Kidney epithelial cell (primary cell): ENCODE measurements at regions not wholly inside any gene's neighbourhood (a gene's known extent, or its start where the extent isn't known, plus 50 kb on each side); places are given as distances from the start of the nearest gene placed in this dataset.
"Not testable (repeated sequence)": the region's sequence is repeated elsewhere in the genome, so short reads cannot be mapped to it uniquely, and the experiment has no call there.

Experiments used
- DNase-seq: peaks from one replicate; pipeline ENCODE4 v3.0.0-alpha.2; 2010; ENCODE audit warnings: low read depth
- H3K27me3 ChIP-seq: 2 replicates; pipeline ENCODE4 v1.6.0; 2011; ENCODE audit warnings: low read length; ENCODE audit not compliant: control insufficient read depth, insufficient read depth
- H3K36me3 ChIP-seq: 2 replicates; pipeline ENCODE4 v1.5.1; 2011; ENCODE audit warnings: low read length; ENCODE audit not compliant: control insufficient read depth, insufficient read depth
- H3K4me3 ChIP-seq: 2 replicates; pipeline ENCODE4 v1.5.1; 2011; ENCODE audit warnings: low read depth, mild to moderate bottlenecking, control low read depth, low read length
- CTCF ChIP-seq: IDR thresholded peaks from 2 replicates; pipeline ENCODE4 v1.5.1; 2011; ENCODE audit warnings: mild to moderate bottlenecking, moderate library complexity, low read length, control low read depth, inconsistent platforms; ENCODE audit not compliant: insufficient read depth, poor library complexity, severe bottlenecking

- no peaks in the 10 kb centered on the region for H3K27me3 ChIP-seq
- no peaks in the 10 kb centered on the region for H3K36me3 ChIP-seq
- no peak overlapping the region for H3K4me3 ChIP-seq
- TF ChIP-seq CTCF, result no peak
- no peak for DNase-seq
Measured at GRCh38 chrX:121389976-121390714, 342.7 kb downstream of the GLUD2 start.

GRCh38 chrX:121405826-121406225 lies 358.4 kb downstream of the GLUD2 start:
- Histone ChIP-seq H3K4me3 (no peak overlapping the region), H3K36me3 (no peaks in the 10 kb centered on the region), H3K27me3 (no peaks in the 10 kb centered on the region)
- DNase-seq, result no peak
- no peak for TF ChIP-seq CTCF

- TF ChIP-seq CTCF, result no peak
- H3K27me3 ChIP-seq, result no peaks in the 10 kb centered on the region
- no peak overlapping the region for H3K4me3 ChIP-seq
- H3K36me3 ChIP-seq, result no peaks in the 10 kb centered on the region
- DNase-seq, result no peak
Measured at GRCh38 chrX:121407627-121408026, 360.2 kb downstream of the GLUD2 start.

- not testable (repeated sequence) for H3K27me3 ChIP-seq, DNase-seq, H3K4me3 ChIP-seq, H3K36me3 ChIP-seq
Measured at GRCh38 chrX:121431514-121431913, 384.1 kb downstream of the GLUD2 start.

GRCh38 chrX:121433289-121433688 lies 385.9 kb downstream of the GLUD2 start:
- H3K4me3 ChIP-seq, result no peak overlapping the region
- TF ChIP-seq CTCF, result no peak
- no peaks in the 10 kb centered on the region for H3K36me3 ChIP-seq
- DNase-seq, result no peak
- H3K27me3 ChIP-seq, result no peaks in the 10 kb centered on the region

GRCh38 chrX:121437666-121438065 lies 390.3 kb downstream of the GLUD2 start:
- H3K36me3 ChIP-seq, DNase-seq, H3K27me3 ChIP-seq, H3K4me3 ChIP-seq: not testable (repeated sequence)

- no peak for DNase-seq
- TF ChIP-seq CTCF, result no peak
- no peaks in the 10 kb centered on the region for H3K36me3 ChIP-seq
- H3K4me3 ChIP-seq, result no peak overlapping the region
- H3K27me3 ChIP-seq, result no peaks in the 10 kb centered on the region
Measured at GRCh38 chrX:121455890-121456289, 408.5 kb downstream of the GLUD2 start.
